Ammon's horn (tissue), 1 donor: ENCODE measurements at regions not wholly inside any gene's neighbourhood (a gene's known extent, or its start where the extent isn't known, plus 50 kb on each side); places are given as distances from the start of the nearest gene placed in this dataset.

Source experiments
- DNase-seq: peaks from one replicate; pipeline ENCODE4 v3.0.0-alpha.2; 2016; ENCODE audit warnings: low spot score

- DNase-seq = no peak
Observed at GRCh38 chr17:13085578-13085977, 67.8 kb upstream of the ELAC2 start.

DNA sequence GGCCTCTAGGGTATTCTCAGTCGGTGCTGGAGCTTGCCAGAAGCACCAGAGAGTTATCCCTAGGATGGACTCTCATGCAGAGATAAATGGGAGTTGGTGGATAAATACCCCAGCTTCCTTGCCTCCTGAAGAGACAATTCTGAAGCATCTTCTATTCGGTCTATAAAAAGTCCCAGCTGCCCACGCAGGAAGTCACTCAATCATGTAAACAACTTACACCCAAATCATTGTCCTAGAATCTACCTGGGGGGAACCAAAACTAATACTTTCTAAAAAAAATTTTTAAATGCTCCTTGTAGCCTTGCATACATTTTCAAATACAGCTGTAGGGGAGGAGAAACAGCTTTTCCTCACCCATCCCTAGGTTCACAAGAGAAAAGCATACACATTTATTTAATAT is 66.6 kb upstream of the ELAC2 start:
- DNase-seq = no peak

DNA sequence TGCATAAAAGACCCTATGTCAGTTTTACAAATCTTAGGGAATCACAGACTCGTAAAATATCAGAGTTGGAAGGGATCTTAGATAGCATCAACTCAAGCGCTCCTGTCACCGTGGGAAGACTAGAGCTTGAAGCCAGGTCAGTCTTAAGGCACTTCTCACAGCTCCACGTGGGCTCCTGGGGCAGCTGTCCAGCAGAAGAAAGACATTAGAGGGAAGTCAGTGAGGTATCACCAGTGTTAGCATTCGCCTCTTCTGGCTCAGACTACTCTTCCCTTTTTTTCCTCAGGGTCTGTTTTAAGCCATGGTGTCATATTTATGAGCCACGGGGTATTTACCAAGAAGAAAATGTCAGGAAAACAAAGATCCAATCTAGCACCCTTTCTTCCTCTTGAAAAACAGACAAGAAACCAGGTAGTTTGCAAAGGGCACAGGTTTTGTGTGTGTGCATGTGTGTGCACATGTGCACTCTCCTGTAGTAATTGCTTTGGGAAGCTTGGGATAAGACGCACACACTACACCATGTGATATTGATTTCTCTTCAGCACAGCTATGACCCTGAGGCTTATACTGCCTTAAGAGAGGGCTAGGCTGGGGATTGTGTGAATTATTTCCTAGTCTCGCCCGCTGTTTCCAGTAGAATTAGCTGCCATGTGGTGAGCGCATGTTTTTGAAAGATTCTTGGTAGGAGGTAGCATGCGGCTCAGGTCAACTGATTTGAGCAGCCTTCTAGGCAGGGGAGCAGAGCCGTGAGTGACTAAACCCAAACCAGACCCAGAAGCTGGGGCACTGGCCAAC is 61.0 kb upstream of the ELAC2 start:
- no peak for DNase-seq

DNA sequence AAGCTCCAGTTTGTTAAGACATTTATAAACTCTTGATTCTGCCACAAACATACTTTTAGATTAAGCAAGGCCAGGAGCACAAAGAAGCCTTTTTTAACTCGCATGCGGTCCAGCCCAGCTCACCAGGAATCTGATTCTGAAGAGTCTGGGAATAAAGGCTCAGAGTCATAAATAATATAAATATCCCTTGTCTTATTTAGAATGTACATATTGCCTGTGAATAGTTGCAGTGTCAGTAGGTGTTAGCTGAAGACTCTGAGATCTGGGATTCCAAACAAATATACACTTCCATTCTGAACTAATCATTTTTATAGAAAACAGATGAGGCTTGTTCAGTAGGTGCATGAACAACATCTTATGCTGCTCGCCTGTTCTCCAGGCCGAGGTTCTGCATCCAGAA is 59.1 kb upstream of the ELAC2 start:
- DNase-seq = no peak

- no peak for DNase-seq
Observed at GRCh38 chr17:13074026-13074425, 56.2 kb upstream of the ELAC2 start.

- DNase-seq = no peak
Observed at GRCh38 chr17:13073018-13073417, 55.2 kb upstream of the ELAC2 start.

DNA sequence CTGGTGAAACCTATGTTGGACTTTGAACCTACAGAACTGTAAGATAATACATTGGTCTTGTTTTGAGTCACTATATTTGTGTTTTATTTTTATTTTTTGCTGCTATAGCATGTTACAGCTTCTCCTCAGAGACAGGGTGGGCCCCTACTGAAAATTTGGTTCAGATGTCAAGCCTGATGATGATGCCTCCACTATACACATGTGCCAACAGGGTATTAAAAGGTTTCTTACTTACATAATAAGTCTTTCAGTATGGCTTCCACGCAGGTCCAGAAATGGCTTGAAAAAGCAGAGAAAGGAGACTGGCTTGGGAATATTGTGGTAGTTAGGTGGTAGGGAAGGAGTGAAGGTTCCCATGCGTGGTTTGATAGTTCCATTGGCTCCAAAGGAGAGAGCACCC is 52.9 kb upstream of the ELAC2 start:
- no peak for DNase-seq

DNA sequence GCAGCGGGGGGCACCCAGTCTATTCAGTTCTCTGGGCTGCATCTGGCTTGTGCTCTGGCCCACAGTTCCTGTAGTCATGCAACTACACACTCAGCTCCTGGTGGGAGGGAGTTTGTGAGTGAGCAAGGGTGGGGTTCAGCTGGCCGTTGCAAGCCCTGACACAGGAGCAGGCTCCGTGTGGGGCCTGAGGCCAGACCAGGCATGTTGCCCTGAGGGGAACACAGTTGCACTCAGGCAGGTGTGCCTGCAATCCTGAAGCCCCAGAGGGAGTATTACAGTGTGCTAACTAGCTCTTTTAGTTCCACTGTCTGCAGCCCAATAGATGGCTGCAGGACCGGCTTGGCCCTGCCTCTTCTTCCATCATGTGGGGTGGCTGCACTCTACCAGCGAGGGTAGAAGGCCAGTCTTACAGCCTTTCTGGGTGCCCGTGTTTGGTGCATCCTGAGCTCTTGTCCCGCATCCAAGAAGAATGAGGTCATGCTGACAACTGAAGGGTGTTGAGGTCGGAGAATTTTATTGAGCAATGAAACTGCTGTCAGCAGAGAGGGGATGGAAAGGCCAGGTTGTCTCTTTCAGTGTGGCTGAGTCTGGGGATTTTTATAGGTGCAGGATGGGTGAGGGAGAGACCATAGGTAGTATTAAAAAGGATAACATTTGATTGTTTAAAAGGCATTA is 49.9 kb upstream of the ELAC2 start:
- no peak for DNase-seq
